Heart right ventricle (tissue), 16 donors: ENCODE measurements at regions not wholly inside any gene's neighbourhood (a gene's known extent, or its start where the extent isn't known, plus 50 kb on each side); places are given as distances from the start of the nearest gene placed in this dataset.

ENCODE experiments used
- ATAC-seq, 8 donors: fragments of 200-7000 bp; cut with Tn5 transposase; one replicate each; pipeline ENCODE4 v1.9.1; 2020; ENCODE audit warnings: mild to moderate bottlenecking in 8 of 8, moderate library complexity in 8 of 8, moderate number of reproducible peaks in 1 of 8
- DNase-seq, 2 donors: peaks; one replicate each; pipeline ENCODE4 v3.0.0-alpha.2; 2020
- H3K27ac ChIP-seq, 10 donors: fragments of 200-600 bp; sonication (generic) in 2 of 10; one replicate each; pipeline versions ENCODE4 v1.5.0 to v1.8.0; 2020 to 2022; ENCODE audit warnings: mild to moderate bottlenecking in 3 of 10
- H3K27me3 ChIP-seq, 7 donors: fragments of 200-600 bp; one replicate each; pipeline ENCODE4 v1.8.0; 2021 to 2022; ENCODE audit warnings: mild to moderate bottlenecking in 2 of 7
- H3K36me3 ChIP-seq, 9 donors: fragments of 200-600 bp; sonication (generic) in 1 of 9; one replicate each; pipeline versions ENCODE4 v1.5.0 to v1.8.0; 2020 to 2022; ENCODE audit warnings: mild to moderate bottlenecking in 2 of 9
- H3K4me1 ChIP-seq, 9 donors: fragments of 200-600 bp; sonication (generic) in 1 of 9; one replicate each; pipeline versions ENCODE4 v1.5.0 to v1.8.0; 2020 to 2022; ENCODE audit warnings: mild to moderate bottlenecking in 4 of 9
- H3K4me3 ChIP-seq, 10 donors: fragments of 200-600 bp; sonication (generic) in 2 of 10; one replicate each; pipeline versions ENCODE4 v1.5.0 to v1.8.0; 2020 to 2022; ENCODE audit warnings: mild to moderate bottlenecking in 7 of 10, moderate library complexity in 2 of 10
- H3K9me3 ChIP-seq, 11 donors: fragments of 200-600 bp in 10 of 11; sonication (generic) in 2 of 11; one replicate each; pipeline versions ENCODE4 v1.5.0 to v1.8.0; 2013 to 2022; ENCODE audit warnings: mild to moderate bottlenecking in 2 of 11, control low read depth in 1 of 11, moderate library complexity in 1 of 11
- WGBS, 2 donors: extraction: QIAGEN DNeasy Blood & Tissue Kit; methylation state at CpG; one replicate each; pipeline ENCODE4 v1.1.7; 2013; ENCODE audit warnings: inconsistent platforms in 1 of 2; 5-methylcytosine and 5-hydroxymethylcytosine counted together
- intact Hi-C, 10 donors: fragments of 100-400 bp; cut with DNase I; formaldehyde crosslinking; loops; one replicate each; pipeline versions ENCODE4 v1.11.1 to v1.14.2; 2022
- TF ChIP-seq, protein P1 (sequence below), 9 donors: fragments of 200-600 bp; sonication (generic) in 2 of 9; IDR thresholded peaks; one replicate each; pipeline versions ENCODE4 v1.5.0 to v1.8.0; 2021 to 2022; ENCODE audit warnings: antibody characterized with exemption in 9 of 9, mild to moderate bottlenecking in 5 of 9, moderate library complexity in 1 of 9
- donor health status: Arrhythmogenic right ventricular cardiomyopathy.
- donor health status: ischemic (EF 13 %, LVEDD 7.1; RV severe dilation, severe dysfunction).
- donor health status: healthy with polysubstance abuse.
- donor health status: DM: no; HTN: yes; CAD: no.
- donor health status: DM: no; HTN: no; CAD: no.
- donor health status: ischemic (EF 25% LVEDD 6.9; RV normal size, moderate dysfunction).
- donor health status: ischemic (EF 25% LVEDD 5.7; RV mildly dilated, moderate dysfunction).
- donor health status: healthy.
- donor health status: DM: yes; HTN: yes; CAD: no.
- donor health status: Ischemic cardiomyopathy.
- donor health status: ischemic (EF 35%, LVEDD 5.7; RV mildly dilated, moderate dysfunction).
- donor health status: nonischemic (EF 11% LVEDD 7.7; RV severe dilation, severe dysfunction).
- donor health status: DM: yes; HTN: yes; CAD: no.
- donor health status: PGD.
- donor health status: ischemic (EF 29% LVEDD 5.4; RV normal size, mild dysfunction).
- donor health status: nonischemic (EF 23%, LVEDD 6.1; RV moderate dilation, normal function).

DNA sequence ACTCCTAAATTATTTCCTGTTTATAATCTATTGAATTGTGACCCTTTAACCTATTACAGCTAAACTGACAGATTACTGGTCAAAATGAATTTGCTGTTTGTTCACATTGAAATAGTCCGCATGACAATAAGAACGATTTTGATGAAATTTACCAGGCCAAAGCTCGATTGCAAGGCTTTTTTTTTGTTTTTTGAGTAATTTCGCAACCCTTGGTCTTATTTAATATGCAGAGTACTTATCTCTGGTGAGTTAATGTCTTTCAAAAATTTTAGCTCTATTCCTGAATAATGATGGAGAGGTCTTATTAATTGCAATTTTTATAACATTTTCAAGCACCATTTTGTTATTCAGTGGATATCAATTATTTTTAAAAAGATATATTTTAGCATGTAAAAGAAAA, 362.4 kb downstream of the OTOL1 start:
- intact Hi-C loops, result no loop called here
- WGBS, 2 donors, result 77 to 84% methylated on average over 4 of the region's 4 CpGs
- ATAC-seq, result no peak
- H3K27me3 ChIP-seq, result no peaks in the 10 kb centered on the region
- no peaks in the 10 kb centered on the region for H3K4me1 ChIP-seq
- no peak overlapping the region for H3K27ac ChIP-seq
- TF ChIP-seq, protein P1, sequence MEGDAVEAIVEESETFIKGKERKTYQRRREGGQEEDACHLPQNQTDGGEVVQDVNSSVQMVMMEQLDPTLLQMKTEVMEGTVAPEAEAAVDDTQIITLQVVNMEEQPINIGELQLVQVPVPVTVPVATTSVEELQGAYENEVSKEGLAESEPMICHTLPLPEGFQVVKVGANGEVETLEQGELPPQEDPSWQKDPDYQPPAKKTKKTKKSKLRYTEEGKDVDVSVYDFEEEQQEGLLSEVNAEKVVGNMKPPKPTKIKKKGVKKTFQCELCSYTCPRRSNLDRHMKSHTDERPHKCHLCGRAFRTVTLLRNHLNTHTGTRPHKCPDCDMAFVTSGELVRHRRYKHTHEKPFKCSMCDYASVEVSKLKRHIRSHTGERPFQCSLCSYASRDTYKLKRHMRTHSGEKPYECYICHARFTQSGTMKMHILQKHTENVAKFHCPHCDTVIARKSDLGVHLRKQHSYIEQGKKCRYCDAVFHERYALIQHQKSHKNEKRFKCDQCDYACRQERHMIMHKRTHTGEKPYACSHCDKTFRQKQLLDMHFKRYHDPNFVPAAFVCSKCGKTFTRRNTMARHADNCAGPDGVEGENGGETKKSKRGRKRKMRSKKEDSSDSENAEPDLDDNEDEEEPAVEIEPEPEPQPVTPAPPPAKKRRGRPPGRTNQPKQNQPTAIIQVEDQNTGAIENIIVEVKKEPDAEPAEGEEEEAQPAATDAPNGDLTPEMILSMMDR (IDR thresholded peaks at IDR 0.05), result no peak
- no peaks in the 10 kb centered on the region for H3K9me3 ChIP-seq
- no peak for DNase-seq
- H3K36me3 ChIP-seq, result no peaks in the 10 kb centered on the region
- H3K4me3 ChIP-seq, result no peak overlapping the region

DNA sequence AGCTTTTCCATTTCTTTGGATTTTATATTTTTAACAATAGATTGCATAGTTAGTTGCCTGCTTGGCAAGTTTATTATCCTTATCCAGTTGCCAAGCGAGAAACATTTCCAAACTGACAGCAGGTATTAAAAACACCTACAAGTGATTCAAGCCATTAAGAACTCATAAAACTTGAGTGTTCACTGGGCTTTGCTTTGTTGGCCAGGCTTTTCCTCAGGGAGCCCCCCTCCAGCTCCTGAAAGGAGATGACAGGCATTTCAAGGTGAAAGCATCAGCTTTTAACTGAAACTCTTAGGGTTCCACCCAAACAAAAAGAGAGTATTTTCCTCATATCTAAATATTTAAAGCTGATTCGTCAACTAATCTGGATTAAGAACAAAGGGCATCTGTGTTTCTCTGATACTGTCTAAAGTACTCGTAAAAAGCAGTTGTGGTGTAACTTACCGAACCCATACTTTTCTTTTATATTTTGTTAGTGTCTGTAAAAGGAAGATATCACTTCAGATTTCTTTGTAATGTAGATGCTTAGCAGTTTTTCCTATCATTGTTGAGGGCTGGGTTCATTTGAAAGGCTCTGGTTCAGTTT, 363.4 kb downstream of the OTOL1 start:
- H3K27ac ChIP-seq, result no peak overlapping the region
- DNase-seq (no peak), ATAC-seq (no peak)
- H3K4me3 ChIP-seq, result no peak overlapping the region
- no peaks in the 10 kb centered on the region for H3K36me3 ChIP-seq
- no peaks in the 10 kb centered on the region for H3K4me1 ChIP-seq
- no peaks in the 10 kb centered on the region for H3K9me3 ChIP-seq
- intact Hi-C loops, result no loop called here
- WGBS, 2 donors, result 60 to 61% methylated on average over 4 of the region's 4 CpGs
- no peaks in the 10 kb centered on the region for H3K27me3 ChIP-seq
- TF ChIP-seq, protein P1 (IDR thresholded peaks at IDR 0.05), result no peak

DNA sequence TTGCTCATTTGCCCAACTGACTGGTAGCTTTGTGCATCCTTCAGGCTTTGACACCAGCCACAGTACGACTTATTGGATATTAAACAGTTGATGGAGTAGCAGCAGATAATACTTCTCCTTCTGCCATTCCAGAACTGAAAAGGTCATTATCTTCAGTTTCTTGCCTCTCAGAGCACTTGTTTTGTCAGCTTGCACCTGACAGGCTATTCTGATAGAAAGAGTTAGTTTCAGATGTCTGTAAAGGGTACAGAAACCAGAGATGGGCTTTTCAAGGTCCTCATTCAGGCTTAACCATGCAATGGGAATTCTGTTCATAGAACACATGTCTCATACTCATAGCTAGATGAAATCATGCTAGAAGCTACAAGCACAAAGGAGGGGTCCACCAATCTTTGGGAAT, 367.2 kb downstream of the OTOL1 start:
- ATAC-seq (no peak), DNase-seq (no peak)
- Histone ChIP-seq H3K27me3 (no peaks in the 10 kb centered on the region), H3K9me3 (no peaks in the 10 kb centered on the region), H3K36me3 (no peaks in the 10 kb centered on the region), H3K4me1 (no peaks in the 10 kb centered on the region), H3K4me3 (no peak overlapping the region), H3K27ac (no peak overlapping the region)
- TF ChIP-seq, protein P1 (IDR thresholded peaks at IDR 0.05), result no peak
- 36 to 42% methylated on average over 1 of the region's 1 CpG for WGBS, 2 donors
- intact Hi-C loops, result no loop called here

DNA sequence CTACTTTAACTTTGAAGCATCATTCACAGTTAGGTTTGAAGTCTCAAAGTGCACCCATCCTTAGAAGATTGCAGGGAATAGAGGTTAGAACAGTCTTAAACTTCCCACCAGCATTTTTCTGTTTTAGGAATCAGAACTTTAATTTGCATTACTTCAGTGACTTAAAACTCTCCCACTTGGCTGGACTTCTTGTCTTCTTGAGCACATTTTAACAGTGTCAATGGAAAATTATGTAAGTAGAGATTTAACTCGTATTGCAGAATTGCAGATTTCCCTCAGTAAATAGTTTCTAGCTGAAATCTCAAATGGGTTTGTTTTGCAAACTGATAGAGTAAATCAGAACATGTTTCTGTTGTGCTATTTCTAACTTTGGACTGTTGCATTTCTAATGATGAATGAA, 369.6 kb downstream of the OTOL1 start:
- WGBS, 2 donors, result 39 to 57% methylated on average over 1 of the region's 1 CpG
- no peaks in the 10 kb centered on the region for H3K4me1 ChIP-seq
- DNase-seq (no peak), ATAC-seq (no peak)
- no peaks in the 10 kb centered on the region for H3K9me3 ChIP-seq
- no peaks in the 10 kb centered on the region for H3K27me3 ChIP-seq
- H3K4me3 ChIP-seq, result no peak overlapping the region
- intact Hi-C loops, result no loop called here
- no peaks in the 10 kb centered on the region for H3K36me3 ChIP-seq
- TF ChIP-seq, protein P1 (IDR thresholded peaks at IDR 0.05), result no peak
- H3K27ac ChIP-seq, result no peak overlapping the region
